ENCODE measurements at regions not wholly inside any gene's neighbourhood (a gene's known extent, or its start where the extent isn't known, plus 50 kb on each side); places are given as distances from the start of the nearest gene placed in this dataset.

DNA sequence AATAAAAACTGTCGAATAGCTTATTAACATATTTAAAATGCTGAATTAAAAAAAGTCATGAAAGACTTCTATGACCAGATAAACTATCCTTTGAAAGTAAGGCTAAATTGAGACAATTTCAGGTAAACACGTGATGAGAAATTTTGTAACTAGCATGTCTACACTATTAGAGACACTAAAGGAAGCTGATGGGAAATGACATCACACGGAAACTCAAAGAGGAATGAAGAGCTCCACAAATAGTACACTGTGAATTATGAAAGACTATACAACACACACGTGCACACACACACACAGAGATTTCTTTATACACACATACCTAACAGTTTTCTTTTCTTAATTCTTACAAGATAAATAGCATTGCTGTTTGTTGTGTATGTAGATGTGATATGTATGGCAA is 70.9 kb upstream of the PLA2G4A start:
- 52 to 70% methylated on average over 4 of the region's 4 CpGs for WGBS, 2 donors
- intact Hi-C loops (cut with DNase I), result no loop called here
- Histone ChIP-seq H3K4me1 (no peaks in the 10 kb centered on the region), H3K4me3 (no peak overlapping the region), H3K9me3 (no peaks in the 10 kb centered on the region), H3K27me3 (no peaks in the 10 kb centered on the region), H3K27ac (no peak overlapping the region), H3K36me3 (no peaks in the 10 kb centered on the region)
- ATAC-seq, result no peak
- DNase-seq, result no peak
- no peak for TF ChIP-seq CTCF (IDR thresholded peaks at IDR 0.05)
- FAIRE-seq, result no peak

GRCh38 chr1:186754542-186755145 is 74.1 kb upstream of the PLA2G4A start:
- FAIRE-seq, result no peak
- no peak for ATAC-seq
- Histone ChIP-seq H3K27ac (no peak overlapping the region), H3K4me3 (no peak overlapping the region), H3K4me1 (no peaks in the 10 kb centered on the region), H3K9me3 (no peaks in the 10 kb centered on the region), H3K36me3 (no peaks in the 10 kb centered on the region), H3K27me3 (no peaks in the 10 kb centered on the region)
- intact Hi-C loops (cut with DNase I), result no loop called here
- no peak for TF ChIP-seq CTCF (IDR thresholded peaks at IDR 0.05)
- no peak for DNase-seq
- 44% methylated on average over 3 of the region's 3 CpGs for WGBS, 2 donors

DNA sequence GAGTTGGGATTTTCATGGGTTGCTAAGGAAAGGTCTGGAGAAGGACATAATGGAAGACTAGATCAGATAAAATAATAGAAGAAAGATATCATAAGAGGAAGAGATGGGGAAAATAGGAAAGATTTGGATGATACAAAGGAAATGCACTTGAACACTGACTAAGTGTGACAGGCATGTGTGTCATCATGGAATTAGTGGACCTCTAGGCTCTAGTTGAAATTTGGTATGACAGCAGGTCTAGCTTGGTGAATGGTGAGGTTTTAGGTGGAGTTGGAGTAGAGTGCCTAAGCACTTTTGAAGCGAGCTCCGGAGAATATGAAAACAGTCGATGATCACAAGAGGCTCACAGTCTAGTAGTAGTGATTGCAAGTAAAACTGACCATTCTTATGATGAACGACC is 73.0 kb upstream of the PTGS2 start:
- no peaks in the 10 kb centered on the region for H3K27me3 ChIP-seq
- WGBS, 2 donors, result 74 to 87% methylated on average over 4 of the region's 4 CpGs
- ATAC-seq, result no peak
- FAIRE-seq, result no peak
- no peak overlapping the region for H3K4me3 ChIP-seq
- H3K4me1 ChIP-seq, result no peaks in the 10 kb centered on the region
- no peaks in the 10 kb centered on the region for H3K9me3 ChIP-seq
- no peak overlapping the region for H3K27ac ChIP-seq
- TF ChIP-seq CTCF (IDR thresholded peaks at IDR 0.05), result no peak
- intact Hi-C loops (cut with DNase I), result no loop called here
- no peak for DNase-seq
- no peaks in the 10 kb centered on the region for H3K36me3 ChIP-seq

GRCh38 chr1:186750257-186750656 is 70.0 kb upstream of the PTGS2 start:
- TF ChIP-seq CTCF (IDR thresholded peaks at IDR 0.05), result no peak

DNA sequence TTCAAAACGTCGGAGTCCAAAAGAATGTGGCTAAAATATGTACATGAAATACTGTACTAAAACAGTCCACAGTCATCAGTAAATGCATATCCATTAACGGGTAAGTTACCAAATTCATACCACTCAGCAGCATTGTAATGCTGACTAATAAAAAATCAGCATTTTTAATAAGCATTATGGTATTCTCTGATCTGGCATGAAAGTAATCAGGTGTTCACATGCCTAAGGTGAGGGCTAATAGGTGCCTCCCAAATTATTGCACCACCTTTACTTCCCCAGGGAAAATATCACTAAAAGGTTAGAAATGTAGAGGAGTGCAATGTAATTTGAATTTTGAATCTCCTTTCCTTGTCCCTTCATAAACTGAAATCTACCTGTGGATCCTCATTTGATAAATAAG is 69.6 kb upstream of the PTGS2 start:
- ATAC-seq (no peak), FAIRE-seq (no peak), DNase-seq (no peak)
- Histone ChIP-seq H3K4me3 (no peak overlapping the region), H3K4me1 (no peaks in the 10 kb centered on the region), H3K27me3 (no peaks in the 10 kb centered on the region), H3K9me3 (no peaks in the 10 kb centered on the region), H3K36me3 (no peaks in the 10 kb centered on the region), H3K27ac (no peak overlapping the region)
- WGBS, 2 donors, result 62 to 70% methylated on average over 3 of the region's 3 CpGs
- intact Hi-C loops (cut with DNase I), result no loop called here
- no peak for TF ChIP-seq CTCF (IDR thresholded peaks at IDR 0.05)

More at GRCh38 chr1:186750257-186750656, 70.0 kb upstream of the PTGS2 start:
- no peak overlapping the region for H3K4me3 ChIP-seq
- ATAC-seq, result no peak
- FAIRE-seq, result no peak
- no peak overlapping the region for H3K27ac ChIP-seq
- no peaks in the 10 kb centered on the region for H3K9me3 ChIP-seq
- no peaks in the 10 kb centered on the region for H3K36me3 ChIP-seq
- H3K4me1 ChIP-seq, result no peaks in the 10 kb centered on the region
- H3K27me3 ChIP-seq, result no peaks in the 10 kb centered on the region
- intact Hi-C loops (cut with DNase I), result no loop called here
- 34 to 69% methylated on average over 1 of the region's 1 CpG for WGBS, 2 donors
- no peak for DNase-seq
